ENCODE measurements at regions not wholly inside any gene's neighbourhood (a gene's known extent, or its start where the extent isn't known, plus 50 kb on each side); places are given as distances from the start of the nearest gene placed in this dataset.

DNA sequence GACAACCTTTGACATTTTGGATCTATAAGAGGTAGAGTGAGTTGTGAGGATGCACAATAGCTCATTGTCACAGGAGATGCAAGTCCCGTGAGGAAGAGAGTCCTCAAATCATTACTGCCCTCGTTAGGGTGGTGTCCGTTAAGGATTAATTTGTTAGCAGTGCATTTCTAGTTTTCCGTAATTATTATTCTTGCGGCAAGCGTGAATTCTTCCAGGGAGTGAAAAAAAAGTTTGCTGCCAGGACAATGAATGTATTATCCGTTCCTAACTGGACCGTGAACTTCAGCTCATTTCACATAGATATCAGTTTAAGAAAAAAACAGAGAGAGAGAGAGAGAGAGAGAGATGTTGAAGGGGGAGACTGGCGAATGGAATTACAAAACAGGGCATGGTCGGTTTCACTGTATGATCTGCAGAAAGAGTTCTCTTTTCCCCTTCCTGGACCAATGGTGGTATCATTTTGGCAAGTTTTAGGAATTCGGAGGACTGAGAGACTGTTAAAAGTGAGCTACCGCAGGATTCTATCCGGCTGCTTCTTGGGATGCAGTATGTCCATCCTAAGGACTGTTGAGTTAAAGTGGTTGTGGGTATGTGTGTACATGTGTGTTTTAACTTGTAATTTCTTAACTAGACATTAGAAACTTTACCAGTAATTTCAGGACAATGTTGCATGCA, 216.0 kb upstream of the NFIA start:
- Histone ChIP-seq H3K27ac (ENCODE audit: low read depth, low read length) (no peak overlapping the region), H3K9ac (ENCODE audit: low read length) (no peak overlapping the region), H3K79me2 (ENCODE audit: insufficient read depth, low read length) (no peaks in the 10 kb centered on the region), H3K36me3 (ENCODE audit: control insufficient read depth in 1 of 2, insufficient read depth in 2 of 2, low read length in 2 of 2) (no peaks in the 10 kb centered on the region), H3K4me2 (ENCODE audit: low read length) (no peak overlapping the region), H3K9me2 (ENCODE audit: insufficient read depth) (no peaks in the 10 kb centered on the region), H3K4me3 (replicated peaks in 1 of 2; ENCODE audit: low read depth in 1 of 2, low read length in 2 of 2) (no peak overlapping the region), H4K20me1 (ENCODE audit: insufficient read depth) (no peaks in the 10 kb centered on the region), H2AFZ (ENCODE audit: low read depth, low read length, poor library complexity, severe bottlenecking) (no peak overlapping the region), H3K4me1 (ENCODE audit: control insufficient read depth in 1 of 2, insufficient read depth in 2 of 2, low read length in 2 of 2) (no peaks in the 10 kb centered on the region), H3K27me3 (ENCODE audit: insufficient read depth, low read length) (peaks cover 62% of the 10 kb centered on the region), H3K9me3 (ENCODE audit: control insufficient read depth in 1 of 2, insufficient read depth in 1 of 2, low read depth in 1 of 2, low read length in 2 of 2) (no peaks in the 10 kb centered on the region)
- no peak for DNase-seq (ENCODE audit: low read depth, low spot score)
- intact Hi-C loops (cut with micrococcal nuclease), result no loop called here
- BruUV-seq (replicated peaks), result no TSS peak
- ChIA-PET CTCF (interaction anchor here (1.1 to 1.5 kb wide), 2 partner anchors 8 to 17 kb away, joined by 5 read pairs; no protein-coding TSS in a partner anchor), POLR2A (no interaction called here), RAD21 (ENCODE audit: low non-redundant PET in 1 of 2, low total read pairs in 2 of 2, uncharacterized antibody in 2 of 2, unreplicated experiment in 2 of 2) (no interaction called here)
- TF ChIP-seq POLR2AphosphoS5 (IDR thresholded peaks at IDR 0.05; ENCODE audit: low read depth, low read length) (no peak), YY1 (IDR thresholded peaks at IDR 0.05; ENCODE audit: extremely low read depth, insufficient replicate concordance, low read depth, low read length) (no peak), ZFX (IDR thresholded peaks at IDR 0.05) (no peak), CEBPB (IDR thresholded peaks at IDR 0.05; ENCODE audit: low read depth) (no peak), JUND (IDR thresholded peaks at IDR 0.05) (no peak), EZH2phosphoT487 (IDR thresholded peaks at IDR 0.05; ENCODE audit: borderline replicate concordance) (no peak), RAD21 (IDR thresholded peaks at IDR 0.05; ENCODE audit: low read depth) (no peak), ZNF274 (IDR thresholded peaks at IDR 0.05; ENCODE audit: low read depth, low read length) (no peak), POLR2A (IDR thresholded peaks at IDR 0.05; ENCODE audit: borderline replicate concordance, extremely low read depth, insufficient read depth, insufficient read length) (no peak), TCF7L2 (IDR thresholded peaks at IDR 0.05; ENCODE audit: borderline replicate concordance, extremely low read depth, insufficient read depth, insufficient read length) (no peak), CBX3 (IDR thresholded peaks at IDR 0.05; ENCODE audit: low read depth) (no peak), ELF1 (IDR thresholded peaks at IDR 0.05; ENCODE audit: borderline replicate concordance, low read depth) (no peak)
- no peak for ATAC-seq

GRCh38 chr1:60865166-60865565, 217.2 kb upstream of the NFIA start:
- H2AFZ ChIP-seq (ENCODE audit: low read depth, low read length, poor library complexity, severe bottlenecking), result no peak overlapping the region
- H3K4me3 ChIP-seq (replicated peaks in 1 of 2; ENCODE audit: low read depth in 1 of 2, low read length in 2 of 2), result no peak overlapping the region
- DNase-seq (ENCODE audit: low read depth, low spot score) (no peak), ATAC-seq (no peak)
- H3K27ac ChIP-seq (ENCODE audit: low read depth, low read length), result no peak overlapping the region
- peaks cover 62% of the 10 kb centered on the region for H3K27me3 ChIP-seq (ENCODE audit: insufficient read depth, low read length)
- POLR2A ChIA-PET, result no interaction called here
- no peak overlapping the region for H3K4me2 ChIP-seq (ENCODE audit: low read length)
- H3K36me3 ChIP-seq (ENCODE audit: control insufficient read depth in 1 of 2, insufficient read depth in 2 of 2, low read length in 2 of 2), result no peaks in the 10 kb centered on the region
- H3K4me1 ChIP-seq (ENCODE audit: control insufficient read depth in 1 of 2, insufficient read depth in 2 of 2, low read length in 2 of 2), result no peaks in the 10 kb centered on the region
- BruUV-seq (replicated peaks), result no TSS peak
- H3K9me2 ChIP-seq (ENCODE audit: insufficient read depth), result no peaks in the 10 kb centered on the region
- CTCF ChIA-PET, result interaction anchor here (0.7 kb wide), 1 partner anchor 415 kb away, joined by 4 read pairs; no protein-coding TSS in a partner anchor
- no peaks in the 10 kb centered on the region for H3K79me2 ChIP-seq (ENCODE audit: insufficient read depth, low read length)
- intact Hi-C loops (cut with micrococcal nuclease), result no loop called here
- no peaks in the 10 kb centered on the region for H4K20me1 ChIP-seq (ENCODE audit: insufficient read depth)
- no peak overlapping the region for H3K9ac ChIP-seq (ENCODE audit: low read length)
- TF ChIP-seq ELF1 (IDR thresholded peaks at IDR 0.05; ENCODE audit: borderline replicate concordance, low read depth), result no peak
- TF ChIP-seq, protein P1, sequence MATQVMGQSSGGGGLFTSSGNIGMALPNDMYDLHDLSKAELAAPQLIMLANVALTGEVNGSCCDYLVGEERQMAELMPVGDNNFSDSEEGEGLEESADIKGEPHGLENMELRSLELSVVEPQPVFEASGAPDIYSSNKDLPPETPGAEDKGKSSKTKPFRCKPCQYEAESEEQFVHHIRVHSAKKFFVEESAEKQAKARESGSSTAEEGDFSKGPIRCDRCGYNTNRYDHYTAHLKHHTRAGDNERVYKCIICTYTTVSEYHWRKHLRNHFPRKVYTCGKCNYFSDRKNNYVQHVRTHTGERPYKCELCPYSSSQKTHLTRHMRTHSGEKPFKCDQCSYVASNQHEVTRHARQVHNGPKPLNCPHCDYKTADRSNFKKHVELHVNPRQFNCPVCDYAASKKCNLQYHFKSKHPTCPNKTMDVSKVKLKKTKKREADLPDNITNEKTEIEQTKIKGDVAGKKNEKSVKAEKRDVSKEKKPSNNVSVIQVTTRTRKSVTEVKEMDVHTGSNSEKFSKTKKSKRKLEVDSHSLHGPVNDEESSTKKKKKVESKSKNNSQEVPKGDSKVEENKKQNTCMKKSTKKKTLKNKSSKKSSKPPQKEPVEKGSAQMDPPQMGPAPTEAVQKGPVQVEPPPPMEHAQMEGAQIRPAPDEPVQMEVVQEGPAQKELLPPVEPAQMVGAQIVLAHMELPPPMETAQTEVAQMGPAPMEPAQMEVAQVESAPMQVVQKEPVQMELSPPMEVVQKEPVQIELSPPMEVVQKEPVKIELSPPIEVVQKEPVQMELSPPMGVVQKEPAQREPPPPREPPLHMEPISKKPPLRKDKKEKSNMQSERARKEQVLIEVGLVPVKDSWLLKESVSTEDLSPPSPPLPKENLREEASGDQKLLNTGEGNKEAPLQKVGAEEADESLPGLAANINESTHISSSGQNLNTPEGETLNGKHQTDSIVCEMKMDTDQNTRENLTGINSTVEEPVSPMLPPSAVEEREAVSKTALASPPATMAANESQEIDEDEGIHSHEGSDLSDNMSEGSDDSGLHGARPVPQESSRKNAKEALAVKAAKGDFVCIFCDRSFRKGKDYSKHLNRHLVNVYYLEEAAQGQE (IDR thresholded peaks at IDR 0.05; ENCODE audit: low read depth), result no peak
- no peak for TF ChIP-seq EZH2 (IDR thresholded peaks at IDR 0.05)
- TF ChIP-seq CBX3 (IDR thresholded peaks at IDR 0.05; ENCODE audit: low read depth), result no peak
- no peak for TF ChIP-seq POLR2AphosphoS5 (IDR thresholded peaks at IDR 0.05; ENCODE audit: low read depth, low read length)
- TF ChIP-seq, protein P2, sequence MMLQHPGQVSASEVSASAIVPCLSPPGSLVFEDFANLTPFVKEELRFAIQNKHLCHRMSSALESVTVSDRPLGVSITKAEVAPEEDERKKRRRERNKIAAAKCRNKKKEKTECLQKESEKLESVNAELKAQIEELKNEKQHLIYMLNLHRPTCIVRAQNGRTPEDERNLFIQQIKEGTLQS (IDR thresholded peaks at IDR 0.05), result no peak
- TF ChIP-seq ZFX (IDR thresholded peaks at IDR 0.05), result no peak
- no peak for TF ChIP-seq YY1 (IDR thresholded peaks at IDR 0.05; ENCODE audit: extremely low read depth, insufficient replicate concordance, low read depth, low read length)
- TF ChIP-seq ZNF274 (IDR thresholded peaks at IDR 0.05; ENCODE audit: low read depth, low read length), result no peak
- TF ChIP-seq FOSL1 (IDR thresholded peaks at IDR 0.05; ENCODE audit: low read depth), result no peak
- TF ChIP-seq POLR2A (IDR thresholded peaks at IDR 0.05; ENCODE audit: borderline replicate concordance, extremely low read depth, insufficient read depth, insufficient read length), result no peak
- TF ChIP-seq, protein P3, sequence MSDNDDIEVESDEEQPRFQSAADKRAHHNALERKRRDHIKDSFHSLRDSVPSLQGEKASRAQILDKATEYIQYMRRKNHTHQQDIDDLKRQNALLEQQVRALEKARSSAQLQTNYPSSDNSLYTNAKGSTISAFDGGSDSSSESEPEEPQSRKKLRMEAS (IDR thresholded peaks at IDR 0.05), result no peak
- TF ChIP-seq RAD21 (IDR thresholded peaks at IDR 0.05; ENCODE audit: low read depth), result no peak
- no peak for TF ChIP-seq JUND (IDR thresholded peaks at IDR 0.05)
- no peaks in the 10 kb centered on the region for H3K9me3 ChIP-seq (ENCODE audit: control insufficient read depth in 1 of 2, insufficient read depth in 1 of 2, low read depth in 1 of 2, low read length in 2 of 2)
- RAD21 ChIA-PET (ENCODE audit: low non-redundant PET in 1 of 2, low total read pairs in 2 of 2, uncharacterized antibody in 2 of 2, unreplicated experiment in 2 of 2), result no interaction called here

All from HCT116 (cell line).